Central memory CD4-positive, alpha-beta T cell (primary cell): ENCODE measurements at regions not wholly inside any gene's neighbourhood (a gene's known extent, or its start where the extent isn't known, plus 50 kb on each side); places are given as distances from the start of the nearest gene placed in this dataset.
"Not testable (repeated sequence)": the region's sequence is repeated elsewhere in the genome, so short reads cannot be mapped to it uniquely, and the experiment has no call there.

ENCODE experiments used
- DNase-seq: peaks from one replicate; pipeline ENCODE4 v3.0.0; 2022

DNA sequence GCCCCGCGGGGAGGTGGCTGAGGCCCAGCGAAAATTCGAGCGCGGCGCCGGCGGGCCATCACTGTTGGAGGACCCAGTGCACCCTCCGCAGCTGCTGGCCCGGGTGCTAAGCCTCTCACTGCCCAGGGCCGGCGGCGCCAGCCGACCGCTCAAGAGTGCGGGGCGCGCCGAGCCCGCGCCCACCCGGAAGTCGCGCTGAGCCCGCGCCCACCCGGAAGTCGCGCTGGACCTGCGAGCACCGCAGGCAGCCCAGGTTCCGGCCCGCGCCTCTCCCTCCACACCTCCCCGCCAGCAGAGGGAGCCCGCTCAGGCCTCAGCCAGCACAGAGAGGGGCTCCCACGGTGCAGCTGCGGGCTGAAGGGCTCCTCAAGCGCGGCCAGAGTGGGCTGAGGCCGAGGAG is 165.5 kb upstream of the BDP1 start:
- peak; percentile 69 for DNase-seq

- DNase-seq = not testable (repeated sequence)
Observed at GRCh38 chr5:71290979-71291378, 164.5 kb upstream of the BDP1 start.
